ENCODE measurements at regions not wholly inside any gene's neighbourhood (a gene's known extent, or its start where the extent isn't known, plus 50 kb on each side); places are given as distances from the start of the nearest gene placed in this dataset.
"Not testable (repeated sequence)": the region's sequence is repeated elsewhere in the genome, so short reads cannot be mapped to it uniquely, and the experiment has no call there.

- no peak for ATAC-seq
- no peaks in the 10 kb centered on the region for H3K27me3 ChIP-seq
- WGBS, 4 donors, result 36 to 59% (median 56%) methylated on average over 1 of the region's 1 CpG
- H3K4me1 ChIP-seq, result peaks cover 0 to 4% (median 0%) of the 10 kb centered on the region in 12 donors
- no peak overlapping the region for H3K27ac ChIP-seq
- TF ChIP-seq, protein P1, sequence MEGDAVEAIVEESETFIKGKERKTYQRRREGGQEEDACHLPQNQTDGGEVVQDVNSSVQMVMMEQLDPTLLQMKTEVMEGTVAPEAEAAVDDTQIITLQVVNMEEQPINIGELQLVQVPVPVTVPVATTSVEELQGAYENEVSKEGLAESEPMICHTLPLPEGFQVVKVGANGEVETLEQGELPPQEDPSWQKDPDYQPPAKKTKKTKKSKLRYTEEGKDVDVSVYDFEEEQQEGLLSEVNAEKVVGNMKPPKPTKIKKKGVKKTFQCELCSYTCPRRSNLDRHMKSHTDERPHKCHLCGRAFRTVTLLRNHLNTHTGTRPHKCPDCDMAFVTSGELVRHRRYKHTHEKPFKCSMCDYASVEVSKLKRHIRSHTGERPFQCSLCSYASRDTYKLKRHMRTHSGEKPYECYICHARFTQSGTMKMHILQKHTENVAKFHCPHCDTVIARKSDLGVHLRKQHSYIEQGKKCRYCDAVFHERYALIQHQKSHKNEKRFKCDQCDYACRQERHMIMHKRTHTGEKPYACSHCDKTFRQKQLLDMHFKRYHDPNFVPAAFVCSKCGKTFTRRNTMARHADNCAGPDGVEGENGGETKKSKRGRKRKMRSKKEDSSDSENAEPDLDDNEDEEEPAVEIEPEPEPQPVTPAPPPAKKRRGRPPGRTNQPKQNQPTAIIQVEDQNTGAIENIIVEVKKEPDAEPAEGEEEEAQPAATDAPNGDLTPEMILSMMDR (IDR thresholded peaks at IDR 0.05), result no peak
- no peak for TF ChIP-seq POLR2A (IDR thresholded peaks at IDR 0.05)
- H3K9me3 ChIP-seq, result no peaks in the 10 kb centered on the region
- DNase-seq, result no peak
- no peak overlapping the region for H3K4me3 ChIP-seq
- no peaks in the 10 kb centered on the region for H3K36me3 ChIP-seq
- intact Hi-C loops (cut with DNase I), result no loop called here
Observed at GRCh38 chr3:154864947-154865346, 215.2 kb upstream of the MME start.

- Histone ChIP-seq H3K27ac (peak overlapping the region in 2 of 12 donors; percentile 32 to 54), H3K27me3 (no peaks in the 10 kb centered on the region), H3K36me3 (no peaks in the 10 kb centered on the region), H3K9me3 (no peaks in the 10 kb centered on the region), H3K4me1 (peaks cover 0 to 4% (median 0%) of the 10 kb centered on the region in 12 donors), H3K4me3 (no peak overlapping the region)
- intact Hi-C loops (cut with DNase I), result no loop called here
- DNase-seq, result no peak
- TF ChIP-seq, protein P1 (IDR thresholded peaks at IDR 0.05), result no peak
- TF ChIP-seq POLR2A (IDR thresholded peaks at IDR 0.05), result no peak
- no peak for ATAC-seq
Observed at GRCh38 chr3:154862265-154862664, 217.9 kb upstream of the MME start.

- DNase-seq; H3K36me3 ChIP-seq; H3K27me3 ChIP-seq; H3K4me1 ChIP-seq; H3K4me3 ChIP-seq; H3K27ac ChIP-seq; ATAC-seq; H3K9me3 ChIP-seq; intact Hi-C loops (cut with DNase I): not testable (repeated sequence)
- 76 to 88% (median 81%) methylated on average over 3 of the region's 3 CpGs for WGBS, 4 donors
Observed at GRCh38 chr3:154852998-154853397, 227.1 kb upstream of the MME start.

GRCh38 chr3:154852515-154852914 lies 227.6 kb upstream of the MME start:
- Histone ChIP-seq H3K4me3 (no peak overlapping the region), H3K4me1 (no peaks in the 10 kb centered on the region), H3K36me3 (no peaks in the 10 kb centered on the region), H3K27ac (no peak overlapping the region), H3K27me3 (no peaks in the 10 kb centered on the region), H3K9me3 (peaks cover 0 to 3% (median 0%) of the 10 kb centered on the region in 12 donors)
- intact Hi-C loops (cut with DNase I), result no loop called here
- DNase-seq (no peak), ATAC-seq (no peak)
- TF ChIP-seq, protein P1 (IDR thresholded peaks at IDR 0.05), result no peak
- TF ChIP-seq POLR2A (IDR thresholded peaks at IDR 0.05), result no peak
- WGBS, 4 donors, result 87 to 97% (median 92%) methylated on average over 1 of the region's 1 CpG

- Histone ChIP-seq H3K36me3 (no peaks in the 10 kb centered on the region), H3K9me3 (peaks cover 0 to 3% (median 0%) of the 10 kb centered on the region in 12 donors), H3K27ac (no peak overlapping the region), H3K27me3 (no peaks in the 10 kb centered on the region), H3K4me1 (no peaks in the 10 kb centered on the region), H3K4me3 (no peak overlapping the region)
- TF ChIP-seq, protein P1 (IDR thresholded peaks at IDR 0.05), result no peak
- no peak for TF ChIP-seq POLR2A (IDR thresholded peaks at IDR 0.05)
- ATAC-seq (no peak), DNase-seq (no peak)
- intact Hi-C loops (cut with DNase I), result no loop called here
Observed at GRCh38 chr3:154851644-154852043, 228.5 kb upstream of the MME start.
